ENCODE measurements at regions not wholly inside any gene's neighbourhood (a gene's known extent, or its start where the extent isn't known, plus 50 kb on each side); places are given as distances from the start of the nearest gene placed in this dataset.

DNA sequence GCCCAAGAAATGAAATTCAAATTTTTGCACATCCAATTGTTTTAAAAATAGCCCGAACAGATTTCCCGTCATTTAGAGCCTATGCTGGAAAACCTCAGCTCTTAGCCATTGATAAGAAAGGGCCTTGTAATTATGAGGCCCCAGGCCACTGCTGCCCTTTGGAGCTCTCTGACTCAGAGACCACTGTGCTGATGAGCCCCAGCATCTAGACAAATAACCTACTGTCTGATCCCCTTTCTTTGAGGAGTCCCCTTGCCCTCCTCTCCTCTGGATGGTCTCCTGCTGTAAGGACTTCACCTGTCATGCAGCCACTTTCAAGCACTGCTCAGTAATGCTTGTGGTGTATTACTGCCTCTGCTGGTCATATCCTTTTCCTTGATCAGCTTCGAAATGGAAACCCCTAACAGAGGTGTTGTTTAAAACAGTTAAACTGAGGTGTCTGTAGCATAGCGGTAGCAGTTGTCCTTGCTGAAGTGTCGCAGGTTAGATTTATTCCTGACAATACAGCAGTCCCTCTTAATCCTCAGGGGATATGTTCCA is 159.9 kb upstream of the SRRM4 start:
- H3K4me1 ChIP-seq (ENCODE audit: insufficient read depth, low read length) = no peaks in the 10 kb centered on the region
- H2AFZ ChIP-seq (ENCODE audit: low read length) = no peak overlapping the region
- TF ChIP-seq, protein P1, sequence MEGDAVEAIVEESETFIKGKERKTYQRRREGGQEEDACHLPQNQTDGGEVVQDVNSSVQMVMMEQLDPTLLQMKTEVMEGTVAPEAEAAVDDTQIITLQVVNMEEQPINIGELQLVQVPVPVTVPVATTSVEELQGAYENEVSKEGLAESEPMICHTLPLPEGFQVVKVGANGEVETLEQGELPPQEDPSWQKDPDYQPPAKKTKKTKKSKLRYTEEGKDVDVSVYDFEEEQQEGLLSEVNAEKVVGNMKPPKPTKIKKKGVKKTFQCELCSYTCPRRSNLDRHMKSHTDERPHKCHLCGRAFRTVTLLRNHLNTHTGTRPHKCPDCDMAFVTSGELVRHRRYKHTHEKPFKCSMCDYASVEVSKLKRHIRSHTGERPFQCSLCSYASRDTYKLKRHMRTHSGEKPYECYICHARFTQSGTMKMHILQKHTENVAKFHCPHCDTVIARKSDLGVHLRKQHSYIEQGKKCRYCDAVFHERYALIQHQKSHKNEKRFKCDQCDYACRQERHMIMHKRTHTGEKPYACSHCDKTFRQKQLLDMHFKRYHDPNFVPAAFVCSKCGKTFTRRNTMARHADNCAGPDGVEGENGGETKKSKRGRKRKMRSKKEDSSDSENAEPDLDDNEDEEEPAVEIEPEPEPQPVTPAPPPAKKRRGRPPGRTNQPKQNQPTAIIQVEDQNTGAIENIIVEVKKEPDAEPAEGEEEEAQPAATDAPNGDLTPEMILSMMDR (IDR thresholded peaks at IDR 0.05; ENCODE audit: extremely low read depth, low read depth, low read length) = no peak
- H3K36me3 ChIP-seq (ENCODE audit: insufficient read depth, low read length) = no peaks in the 10 kb centered on the region
- H3K4me2 ChIP-seq (ENCODE audit: insufficient read depth, low read length) = no peak overlapping the region
- no peaks in the 10 kb centered on the region for H3K9me3 ChIP-seq (ENCODE audit: low read depth, low read length)
- no peak overlapping the region for H3K27ac ChIP-seq (ENCODE audit: low read depth, low read length)
- DNase-seq (ENCODE audit: insufficient read length, low spot score, missing footprints) = no peak
- H3K4me3 ChIP-seq (ENCODE audit: insufficient read depth, low read length) = no peak overlapping the region
- no peaks in the 10 kb centered on the region for H3K79me2 ChIP-seq (ENCODE audit: insufficient read depth, low read length)
- H4K20me1 ChIP-seq (ENCODE audit: insufficient read depth, low read length) = no peaks in the 10 kb centered on the region
- no peaks in the 10 kb centered on the region for H3K27me3 ChIP-seq (ENCODE audit: insufficient read depth, low read length)

DNA sequence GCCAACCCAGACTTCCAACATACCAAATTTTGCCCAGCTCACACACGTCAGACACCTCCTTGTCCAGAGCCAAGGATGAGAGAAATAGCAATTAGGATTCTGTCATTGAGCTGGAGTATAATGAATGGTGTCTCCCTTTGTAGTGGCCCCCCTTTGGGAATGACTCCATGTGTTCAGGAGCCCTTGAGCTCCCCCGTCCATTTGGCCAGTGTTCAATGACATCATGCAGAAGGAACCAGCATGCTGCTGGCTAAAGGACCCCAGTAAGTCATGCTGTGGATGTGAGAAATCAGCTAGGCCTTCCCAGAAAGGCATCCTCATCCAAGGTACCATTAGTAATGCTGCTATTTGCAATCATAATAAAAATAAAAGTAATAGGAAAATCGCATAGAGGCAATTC is 158.8 kb upstream of the SRRM4 start:
- no peaks in the 10 kb centered on the region for H3K9me3 ChIP-seq (ENCODE audit: low read depth, low read length)
- H3K79me2 ChIP-seq (ENCODE audit: insufficient read depth, low read length) = no peaks in the 10 kb centered on the region
- H3K27ac ChIP-seq (ENCODE audit: low read depth, low read length) = no peak overlapping the region
- no peaks in the 10 kb centered on the region for H3K36me3 ChIP-seq (ENCODE audit: insufficient read depth, low read length)
- no peak overlapping the region for H3K4me3 ChIP-seq (ENCODE audit: insufficient read depth, low read length)
- H3K27me3 ChIP-seq (ENCODE audit: insufficient read depth, low read length) = no peaks in the 10 kb centered on the region
- no peaks in the 10 kb centered on the region for H3K4me1 ChIP-seq (ENCODE audit: insufficient read depth, low read length)
- DNase-seq (ENCODE audit: insufficient read length, low spot score, missing footprints) = no peak
- no peak overlapping the region for H3K4me2 ChIP-seq (ENCODE audit: insufficient read depth, low read length)
- H4K20me1 ChIP-seq (ENCODE audit: insufficient read depth, low read length) = no peaks in the 10 kb centered on the region
- TF ChIP-seq, protein P1 (IDR thresholded peaks at IDR 0.05; ENCODE audit: extremely low read depth, low read depth, low read length) = no peak
- no peak overlapping the region for H2AFZ ChIP-seq (ENCODE audit: low read length)

DNA sequence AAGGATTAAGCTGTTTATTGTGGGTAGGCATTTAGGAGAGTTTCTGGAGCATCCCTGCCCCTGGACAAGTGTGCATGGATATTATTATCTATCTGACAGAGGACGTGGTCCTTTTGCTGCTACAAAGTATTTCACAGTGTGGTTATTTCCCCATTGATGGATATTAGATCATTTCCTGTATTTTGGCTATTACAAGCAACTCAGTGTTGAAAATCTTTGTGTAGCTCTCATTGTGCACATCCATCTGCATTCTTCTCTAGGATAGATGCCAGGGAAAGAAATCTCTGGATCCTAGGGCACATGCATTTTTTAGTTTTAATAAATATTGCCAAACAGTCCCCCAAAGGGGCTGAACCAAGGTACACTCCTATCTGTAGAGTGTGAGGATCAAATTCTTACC is 154.3 kb upstream of the SRRM4 start:
- H3K36me3 ChIP-seq (ENCODE audit: insufficient read depth, low read length) = no peaks in the 10 kb centered on the region
- TF ChIP-seq, protein P1 (IDR thresholded peaks at IDR 0.05; ENCODE audit: extremely low read depth, low read depth, low read length) = no peak
- no peaks in the 10 kb centered on the region for H3K9me3 ChIP-seq (ENCODE audit: low read depth, low read length)
- no peaks in the 10 kb centered on the region for H3K79me2 ChIP-seq (ENCODE audit: insufficient read depth, low read length)
- no peaks in the 10 kb centered on the region for H3K4me1 ChIP-seq (ENCODE audit: insufficient read depth, low read length)
- no peak for DNase-seq (ENCODE audit: insufficient read length, low spot score, missing footprints)
- H3K27me3 ChIP-seq (ENCODE audit: insufficient read depth, low read length) = no peaks in the 10 kb centered on the region
- no peaks in the 10 kb centered on the region for H4K20me1 ChIP-seq (ENCODE audit: insufficient read depth, low read length)
- no peak overlapping the region for H3K27ac ChIP-seq (ENCODE audit: low read depth, low read length)
- no peak overlapping the region for H3K4me2 ChIP-seq (ENCODE audit: insufficient read depth, low read length)
- no peak overlapping the region for H3K4me3 ChIP-seq (ENCODE audit: insufficient read depth, low read length)
- H2AFZ ChIP-seq (ENCODE audit: low read length) = no peak overlapping the region

DNA sequence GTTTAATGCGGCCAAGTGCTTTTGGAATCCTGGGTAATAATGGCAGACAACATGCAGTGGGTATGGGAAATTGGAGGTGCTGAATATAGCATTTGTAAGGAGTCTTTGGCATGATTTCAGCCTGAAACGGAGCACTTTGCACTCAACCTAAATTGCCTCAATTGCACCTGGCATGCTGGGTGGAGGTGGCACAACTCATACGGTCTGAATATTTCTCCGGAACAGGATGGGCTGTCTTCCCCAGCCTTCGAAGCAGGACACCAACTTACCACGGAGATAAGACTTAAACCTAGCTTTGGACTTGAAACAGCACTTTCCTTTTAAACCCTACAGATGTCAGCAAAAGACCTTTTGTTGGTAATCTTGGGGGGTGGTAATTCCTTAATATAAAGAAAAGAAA is 153.7 kb upstream of the SRRM4 start:
- H3K4me3 ChIP-seq (ENCODE audit: insufficient read depth, low read length) = no peak overlapping the region
- H3K4me1 ChIP-seq (ENCODE audit: insufficient read depth, low read length) = no peaks in the 10 kb centered on the region
- no peak overlapping the region for H3K4me2 ChIP-seq (ENCODE audit: insufficient read depth, low read length)
- no peak overlapping the region for H3K27ac ChIP-seq (ENCODE audit: low read depth, low read length)
- H3K27me3 ChIP-seq (ENCODE audit: insufficient read depth, low read length) = no peaks in the 10 kb centered on the region
- H4K20me1 ChIP-seq (ENCODE audit: insufficient read depth, low read length) = no peaks in the 10 kb centered on the region
- no peaks in the 10 kb centered on the region for H3K9me3 ChIP-seq (ENCODE audit: low read depth, low read length)
- H3K36me3 ChIP-seq (ENCODE audit: insufficient read depth, low read length) = no peaks in the 10 kb centered on the region
- H3K79me2 ChIP-seq (ENCODE audit: insufficient read depth, low read length) = no peaks in the 10 kb centered on the region
- no peak overlapping the region for H2AFZ ChIP-seq (ENCODE audit: low read length)
- TF ChIP-seq, protein P1 (IDR thresholded peaks at IDR 0.05; ENCODE audit: extremely low read depth, low read depth, low read length) = no peak
- no peak for DNase-seq (ENCODE audit: insufficient read length, low spot score, missing footprints)
